Uterus (tissue), 3 donors: ENCODE measurements at regions not wholly inside any gene's neighbourhood (a gene's known extent, or its start where the extent isn't known, plus 50 kb on each side); places are given as distances from the start of the nearest gene placed in this dataset.

Experiments
- DNase-seq, 2 donors: peaks; one replicate each; pipeline ENCODE4 v3.0.0-alpha.2; 2019 to 2020
- H3K27ac ChIP-seq, 2 donors: fragments of 200-600 bp; sonication (generic); 1 replicate in 1 of 2; 2 replicates in 1 of 2; pipeline ENCODE4 v1.5.1; 2016 to 2018
- H3K27me3 ChIP-seq, 2 donors: fragments of 200-600 bp; sonication (generic); one replicate each; pipeline ENCODE4 v1.5.1; 2018 to 2019; ENCODE audit warnings: control low read depth in 1 of 2
- H3K36me3 ChIP-seq, 2 donors: fragments of 200-600 bp; sonication (generic); one replicate each; pipeline ENCODE4 v1.5.1; 2019; ENCODE audit warnings: control low read depth in 1 of 2
- H3K4me1 ChIP-seq, 2 donors: fragments of 200-600 bp; sonication (generic); one replicate each; pipeline ENCODE4 v1.5.1; 2018 to 2019; ENCODE audit warnings: control low read depth in 1 of 2
- H3K4me3 ChIP-seq, 2 donors: fragments of 200-600 bp; sonication (generic); 1 replicate in 1 of 2; 2 replicates in 1 of 2; pipeline ENCODE4 v1.5.1; 2018 to 2019; ENCODE audit warnings: mild to moderate bottlenecking in 1 of 2
- H3K9me3 ChIP-seq, 2 donors: fragments of 200-600 bp; sonication (generic); one replicate each; pipeline ENCODE4 v1.5.1; 2019; ENCODE audit warnings: control low read depth in 1 of 2
- CTCF ChIP-seq, 4 experiments: fragments of 200-600 bp in 2 of 4; fragments of 450-650 bp in 2 of 4; sonication (generic) in 2 of 4; IDR thresholded peaks; one replicate each; pipeline ENCODE4 v1.5.1; 2016 to 2019; ENCODE audit warnings: antibody characterized with exemption in 4 of 4, mild to moderate bottlenecking in 2 of 4, moderate library complexity in 1 of 4
- POLR2A ChIP-seq, 2 donors: fragments of 450-650 bp; IDR thresholded peaks; one replicate each; pipeline ENCODE4 v1.6.1; 2016; ENCODE audit warnings: antibody characterized with exemption in 2 of 2, mild to moderate bottlenecking in 1 of 2, moderate library complexity in 1 of 2
- intact Hi-C: fragments of 100-400 bp; cut with DNase I; formaldehyde crosslinking; loops from one replicate; pipeline ENCODE4 v1.15.1; 2023; ENCODE audit warnings: low total_unique reads
- donor health status: DM: yes; HTN: yes; CAD: no.

DNA sequence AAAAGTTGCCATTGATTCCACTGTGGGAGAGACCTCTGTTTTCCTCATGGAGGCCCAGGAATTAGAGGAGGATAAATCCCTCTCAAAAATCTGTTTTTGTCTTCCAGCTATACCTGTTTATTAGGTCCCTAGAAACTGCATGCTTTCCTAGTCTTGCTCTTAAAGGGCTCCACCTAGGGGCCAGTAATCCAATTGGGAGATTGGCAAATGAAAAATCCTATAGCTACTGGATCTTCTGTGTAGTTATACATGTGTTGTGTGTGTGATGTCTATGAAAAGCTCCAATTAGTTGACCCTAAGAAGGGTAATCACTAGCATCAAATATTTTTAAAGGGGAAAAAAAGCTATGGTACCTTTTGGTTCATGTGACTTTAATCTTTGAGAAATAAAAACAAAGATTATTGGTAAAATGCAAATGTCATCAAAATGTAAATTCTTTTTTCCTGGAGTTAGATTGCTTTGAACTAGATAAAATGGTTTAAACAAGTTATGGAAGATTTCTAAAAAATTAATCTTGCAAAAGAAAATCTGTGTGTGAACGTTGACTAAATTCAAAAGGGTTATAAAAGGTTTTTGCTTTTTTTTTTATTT, 63.4 kb upstream of the C1QTNF9B start:
- Histone ChIP-seq H3K27ac (no peak overlapping the region), H3K9me3 (no peaks in the 10 kb centered on the region), H3K4me1 (no peaks in the 10 kb centered on the region), H3K36me3 (no peaks in the 10 kb centered on the region), H3K27me3 (no peaks in the 10 kb centered on the region), H3K4me3 (no peak overlapping the region)
- intact Hi-C loops: no loop called here
- no peak for DNase-seq
- peak; percentile 37 to 61 (median 44) for TF ChIP-seq CTCF (IDR thresholded peaks at IDR 0.05)
- no peak for TF ChIP-seq POLR2A (IDR thresholded peaks at IDR 0.05)

GRCh38 chr13:23963184-23963931, 66.1 kb upstream of the C1QTNF9B start:
- H3K4me1 ChIP-seq: no peaks in the 10 kb centered on the region
- H3K27ac ChIP-seq: no peak overlapping the region
- no peaks in the 10 kb centered on the region for H3K9me3 ChIP-seq
- DNase-seq: no peak
- TF ChIP-seq CTCF (IDR thresholded peaks at IDR 0.05) (no peak), POLR2A (IDR thresholded peaks at IDR 0.05) (no peak)
- H3K4me3 ChIP-seq: no peak overlapping the region
- H3K27me3 ChIP-seq: no peaks in the 10 kb centered on the region
- intact Hi-C loops: no loop called here
- H3K36me3 ChIP-seq: no peaks in the 10 kb centered on the region

- Histone ChIP-seq H3K4me1 (no peaks in the 10 kb centered on the region), H3K27ac (no peak overlapping the region), H3K27me3 (no peaks in the 10 kb centered on the region), H3K9me3 (no peaks in the 10 kb centered on the region), H3K36me3 (no peaks in the 10 kb centered on the region), H3K4me3 (no peak overlapping the region)
- TF ChIP-seq CTCF (IDR thresholded peaks at IDR 0.05): no peak
- no peak for TF ChIP-seq POLR2A (IDR thresholded peaks at IDR 0.05)
- DNase-seq: no peak
- intact Hi-C loops: no loop called here
These were observed 66.6 kb upstream of the C1QTNF9B start for GRCh38 chr13:23963947-23964346.

GRCh38 chr13:23965346-23965745, 68.0 kb upstream of the C1QTNF9B start:
- intact Hi-C loops: no loop called here
- DNase-seq: no peak
- Histone ChIP-seq H3K9me3 (no peaks in the 10 kb centered on the region), H3K36me3 (no peaks in the 10 kb centered on the region), H3K27ac (no peak overlapping the region), H3K4me3 (no peak overlapping the region), H3K4me1 (no peaks in the 10 kb centered on the region), H3K27me3 (no peaks in the 10 kb centered on the region)
- TF ChIP-seq POLR2A (IDR thresholded peaks at IDR 0.05) (no peak), CTCF (IDR thresholded peaks at IDR 0.05) (no peak)

- DNase-seq: no peak
- Histone ChIP-seq H3K4me3 (peak overlapping the region; percentile 15 to 19), H3K27me3 (no peaks in the 10 kb centered on the region), H3K36me3 (no peaks in the 10 kb centered on the region), H3K9me3 (no peaks in the 10 kb centered on the region), H3K4me1 (no peaks in the 10 kb centered on the region), H3K27ac (peak overlapping the region; percentile 43 to 62)
- TF ChIP-seq POLR2A (IDR thresholded peaks at IDR 0.05) (no peak), CTCF (IDR thresholded peaks at IDR 0.05) (no peak)
- intact Hi-C loops: no loop called here
These were observed 69.0 kb upstream of the C1QTNF9B start for GRCh38 chr13:23966221-23966690.
